Astrocyte (in vitro differentiated cells and primary cell): ENCODE measurements at regions not wholly inside any gene's neighbourhood (a gene's known extent, or its start where the extent isn't known, plus 50 kb on each side); places are given as distances from the start of the nearest gene placed in this dataset.

Source experiments
- DNase-seq: peaks from one replicate; pipeline ENCODE4 v3.0.0-alpha.2; 2010; ENCODE audit warnings: low read depth
- FAIRE-seq: peaks from 2 replicates; lab custom pipeline; 2011; peaks lifted over from hg19 to GRCh38; lab: Jason Lieb, UNC
- H2AFZ ChIP-seq: 2 replicates; pipeline ENCODE4 v1.6.0; 2012; ENCODE audit warnings: low read depth, low read length, inconsistent platforms
- H3K27ac ChIP-seq: 2 replicates; pipeline ENCODE4 v1.5.1; 2011; ENCODE audit warnings: low read depth, low read length, inconsistent platforms
- H3K27me3 ChIP-seq: 2 replicates; pipeline ENCODE4 v1.6.0; 2011; ENCODE audit warnings: low read length, inconsistent platforms; ENCODE audit not compliant: insufficient read depth
- H3K36me3 ChIP-seq: 2 replicates; pipeline ENCODE4 v1.5.1; 2011; ENCODE audit warnings: low read length, inconsistent platforms; ENCODE audit not compliant: insufficient read depth
- H3K4me1 ChIP-seq: 2 replicates; pipeline ENCODE4 v1.5.1; 2011; ENCODE audit warnings: low read length, inconsistent platforms; ENCODE audit not compliant: insufficient read depth
- H3K4me2 ChIP-seq: 2 replicates; pipeline ENCODE4 v1.6.0; 2012; ENCODE audit warnings: low read length, inconsistent platforms
- H3K4me3 ChIP-seq: 2 replicates; pipeline ENCODE4 v1.5.1; 2011; ENCODE audit warnings: low read depth, mild to moderate bottlenecking, low read length, inconsistent platforms; ENCODE audit not compliant: insufficient read depth
- H3K79me2 ChIP-seq: 2 replicates; pipeline ENCODE4 v1.6.0; 2012; ENCODE audit warnings: mild to moderate bottlenecking, low read length, inconsistent platforms; ENCODE audit not compliant: insufficient read depth
- H3K9ac ChIP-seq: 2 replicates; pipeline ENCODE4 v1.6.0; 2012; ENCODE audit warnings: mild to moderate bottlenecking, low read length, inconsistent platforms
- H3K9me3 ChIP-seq: 2 replicates; pipeline ENCODE4 v1.5.1; 2012; ENCODE audit warnings: low read depth, mild to moderate bottlenecking, low read length, inconsistent platforms; ENCODE audit not compliant: insufficient read depth
- H4K20me1 ChIP-seq: 2 replicates; pipeline ENCODE4 v1.6.0; 2012; ENCODE audit warnings: low read length, inconsistent platforms; ENCODE audit not compliant: insufficient read depth
- H3K27ac Mint-ChIP-seq: one replicate; pipeline ENCODE4 v1.8.0; 2021; ENCODE audit warnings: mild to moderate bottlenecking, mixed read lengths; ENCODE audit not compliant: unreplicated experiment
- H3K27me3 Mint-ChIP-seq: one replicate; pipeline ENCODE4 v1.8.0; 2021; ENCODE audit warnings: low read depth, mixed read lengths; ENCODE audit not compliant: unreplicated experiment
- H3K36me3 Mint-ChIP-seq: one replicate; pipeline ENCODE4 v1.8.0; 2021; ENCODE audit warnings: low read depth, mixed read lengths; ENCODE audit not compliant: unreplicated experiment
- H3K4me1 Mint-ChIP-seq: one replicate; pipeline ENCODE4 v1.8.0; 2021; ENCODE audit warnings: low read depth, mixed read lengths; ENCODE audit not compliant: unreplicated experiment
- H3K4me3 Mint-ChIP-seq: one replicate; pipeline ENCODE4 v1.8.0; 2021; ENCODE audit warnings: mild to moderate bottlenecking, moderate library complexity, mixed read lengths; ENCODE audit not compliant: unreplicated experiment
- H3K9me3 Mint-ChIP-seq: one replicate; pipeline ENCODE4 v1.8.0; 2021; ENCODE audit warnings: mild to moderate bottlenecking, mixed read lengths; ENCODE audit not compliant: unreplicated experiment
- CTCF ChIP-seq: IDR thresholded peaks from 2 replicates; pipeline ENCODE4 v1.5.1; 2011; ENCODE audit warnings: low read depth, mild to moderate bottlenecking, inconsistent platforms, low read length, moderate library complexity; ENCODE audit not compliant: insufficient read depth
- EZH2 ChIP-seq: IDR thresholded peaks from 2 replicates; pipeline ENCODE4 v1.6.1; 2012; ENCODE audit warnings: mild to moderate bottlenecking, low read length, inconsistent platforms; ENCODE audit not compliant: insufficient read depth

GRCh38 chr3:150274372-150274771 is 133.7 kb upstream of the TSC22D2 start:
- H3K9me3 ChIP-seq, result no peaks in the 10 kb centered on the region
- H3K4me3 ChIP-seq, result no peak overlapping the region
- TF ChIP-seq EZH2 (no peak), CTCF (no peak)
- no peak overlapping the region for H3K9ac ChIP-seq
- no peaks in the 10 kb centered on the region for H3K36me3 Mint-ChIP-seq
- no peaks in the 10 kb centered on the region for H4K20me1 ChIP-seq
- H3K27me3 Mint-ChIP-seq, result no peaks in the 10 kb centered on the region
- DNase-seq, result no peak
- no peak overlapping the region for H3K27ac ChIP-seq
- peaks cover 21% of the 10 kb centered on the region for H3K4me1 Mint-ChIP-seq
- no peak overlapping the region for H3K27ac Mint-ChIP-seq
- no peaks in the 10 kb centered on the region for H3K9me3 Mint-ChIP-seq
- no peak overlapping the region for H3K4me2 ChIP-seq
- no peak overlapping the region for H2AFZ ChIP-seq
- H3K4me3 Mint-ChIP-seq, result no peak overlapping the region
- no peaks in the 10 kb centered on the region for H3K27me3 ChIP-seq
- H3K79me2 ChIP-seq, result no peaks in the 10 kb centered on the region
- no peak for FAIRE-seq
- no peaks in the 10 kb centered on the region for H3K4me1 ChIP-seq
- no peaks in the 10 kb centered on the region for H3K36me3 ChIP-seq

DNA sequence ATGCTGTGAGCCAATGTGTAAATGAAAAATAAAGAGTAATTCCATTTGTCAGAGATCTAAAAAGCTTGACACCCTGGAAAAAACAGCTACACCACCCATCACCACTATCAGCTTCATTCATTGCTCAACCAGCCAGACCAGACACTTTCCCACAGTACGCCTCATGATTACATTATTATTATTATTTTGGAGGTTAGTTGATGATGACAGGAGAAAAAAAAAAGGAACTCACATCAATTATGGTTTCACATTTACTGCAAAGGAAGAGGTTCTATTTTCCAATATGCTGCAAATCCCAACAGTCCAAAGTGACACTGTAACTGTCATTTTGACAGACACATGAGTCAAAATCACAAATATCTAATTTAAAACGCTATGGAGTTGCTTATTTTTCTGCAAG is 134.7 kb upstream of the TSC22D2 start:
- no peaks in the 10 kb centered on the region for H4K20me1 ChIP-seq
- H3K27ac ChIP-seq, result no peak overlapping the region
- Mint-ChIP-seq H3K27ac (no peak overlapping the region), H3K4me1 (peaks cover 24% of the 10 kb centered on the region), H3K36me3 (no peaks in the 10 kb centered on the region), H3K9me3 (no peaks in the 10 kb centered on the region), H3K4me3 (no peak overlapping the region), H3K27me3 (no peaks in the 10 kb centered on the region)
- no peaks in the 10 kb centered on the region for H3K9me3 ChIP-seq
- H3K4me2 ChIP-seq, result no peak overlapping the region
- H3K79me2 ChIP-seq, result no peaks in the 10 kb centered on the region
- FAIRE-seq (no peak), DNase-seq (no peak)
- H3K4me3 ChIP-seq, result no peak overlapping the region
- no peaks in the 10 kb centered on the region for H3K4me1 ChIP-seq
- no peaks in the 10 kb centered on the region for H3K27me3 ChIP-seq
- H3K9ac ChIP-seq, result no peak overlapping the region
- TF ChIP-seq CTCF, result no peak
- TF ChIP-seq EZH2, result no peak
- H2AFZ ChIP-seq, result no peak overlapping the region
- H3K36me3 ChIP-seq, result no peaks in the 10 kb centered on the region

DNA sequence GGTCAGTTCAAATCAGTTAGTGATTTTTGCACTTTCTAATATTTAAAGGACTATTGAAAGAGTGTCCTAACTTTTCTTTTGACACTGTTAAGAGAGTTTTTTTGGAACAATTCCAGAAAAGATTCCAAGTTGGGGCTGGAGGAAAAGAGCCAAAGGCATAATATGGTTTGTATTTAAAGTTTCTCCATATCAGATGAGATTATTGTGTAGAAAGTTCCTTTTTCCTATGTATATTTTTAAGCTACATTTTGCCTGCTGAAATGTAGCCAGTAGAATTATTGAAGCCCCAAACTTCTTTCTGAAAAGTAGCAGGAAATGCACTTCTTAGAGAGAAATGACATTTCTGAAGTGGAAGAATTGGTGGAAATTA is 136.5 kb upstream of the TSC22D2 start:
- no peak for DNase-seq
- H3K36me3 ChIP-seq, result no peaks in the 10 kb centered on the region
- TF ChIP-seq EZH2, result no peak
- TF ChIP-seq CTCF, result no peak
- H3K79me2 ChIP-seq, result no peaks in the 10 kb centered on the region
- H3K4me3 ChIP-seq, result no peak overlapping the region
- no peak overlapping the region for H3K27ac Mint-ChIP-seq
- H3K4me3 Mint-ChIP-seq, result no peak overlapping the region
- no peak for FAIRE-seq
- H3K9me3 Mint-ChIP-seq, result no peaks in the 10 kb centered on the region
- H3K27ac ChIP-seq, result no peak overlapping the region
- H3K27me3 Mint-ChIP-seq, result peaks cover 2% of the 10 kb centered on the region
- H2AFZ ChIP-seq, result no peak overlapping the region
- no peaks in the 10 kb centered on the region for H3K27me3 ChIP-seq
- H3K4me1 Mint-ChIP-seq, result peaks cover 15% of the 10 kb centered on the region
- H3K9ac ChIP-seq, result no peak overlapping the region
- no peak overlapping the region for H3K4me2 ChIP-seq
- H3K9me3 ChIP-seq, result no peaks in the 10 kb centered on the region
- no peaks in the 10 kb centered on the region for H3K36me3 Mint-ChIP-seq
- H3K4me1 ChIP-seq, result no peaks in the 10 kb centered on the region
- no peaks in the 10 kb centered on the region for H4K20me1 ChIP-seq
